GM23248 (cell line): ENCODE measurements at regions not wholly inside any gene's neighbourhood (a gene's known extent, or its start where the extent isn't known, plus 50 kb on each side); places are given as distances from the start of the nearest gene placed in this dataset.

Experiments
- EZH2 ChIP-seq: fragments of 200-600 bp; sonication (generic); IDR thresholded peaks from 2 replicates; pipeline ENCODE4 v1.6.1; 2018; ENCODE audit warnings: antibody characterized with exemption, mild to moderate bottlenecking; ENCODE audit not compliant: insufficient read depth, poor library complexity, severe bottlenecking
- EZH2phosphoT487 ChIP-seq: fragments of 200-600 bp; sonication (generic); IDR thresholded peaks from 2 replicates; pipeline ENCODE4 v1.6.1; 2018; ENCODE audit warnings: antibody characterized with exemption, moderate library complexity, mild to moderate bottlenecking, low read depth; ENCODE audit not compliant: insufficient read depth

DNA sequence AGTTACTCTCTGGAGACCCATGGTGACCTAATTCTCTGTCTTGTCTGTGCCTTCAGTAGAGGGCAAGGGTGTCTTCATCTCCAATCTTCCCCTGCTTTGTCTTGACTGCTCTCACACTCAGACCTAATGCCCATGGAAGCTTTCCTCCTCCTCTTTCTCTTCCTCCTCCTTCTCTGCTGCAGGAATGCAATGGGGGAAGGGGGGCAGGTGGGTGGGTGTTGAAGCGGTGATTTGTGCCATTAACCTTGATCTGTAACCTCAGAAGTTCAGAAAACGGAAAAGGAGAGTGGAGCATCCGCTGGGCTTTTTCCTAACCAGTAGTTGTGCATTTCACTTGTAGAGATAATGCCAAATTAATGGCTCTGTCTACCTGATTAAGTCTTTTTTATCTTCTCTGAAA, 172.3 kb upstream of the CDH11 start:
- no peak for TF ChIP-seq EZH2phosphoT487
- no peak for TF ChIP-seq EZH2
